ENCODE measurements at regions not wholly inside any gene's neighbourhood (a gene's known extent, or its start where the extent isn't known, plus 50 kb on each side); places are given as distances from the start of the nearest gene placed in this dataset.

DNA sequence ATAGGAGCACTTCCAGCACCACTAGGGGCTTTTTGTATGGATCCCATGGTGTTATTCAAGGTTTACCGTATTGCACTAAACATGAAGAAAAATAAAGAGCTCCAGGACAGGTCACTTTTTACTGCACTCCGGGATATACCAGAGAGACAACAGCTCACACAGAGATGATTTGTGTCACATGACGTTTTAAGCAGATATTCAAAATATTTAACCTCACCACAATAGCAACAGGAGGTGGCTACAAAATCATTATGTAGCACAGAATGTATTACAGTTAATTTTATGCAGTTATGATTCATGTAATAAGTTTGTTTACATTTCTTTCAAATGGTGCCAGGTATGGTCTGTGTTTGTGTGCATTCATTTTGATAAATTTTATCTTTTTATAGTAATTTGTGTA lies 100.6 kb downstream of the LUZP4 start:
- 16% methylated on average over 3 of the region's 3 CpGs for WGBS (ENCODE audit: insufficient coverage, insufficient replicate concordance, low lambda C conversion rate, missing lambda C conversion rate)
- no peak overlapping the region for H2AFZ ChIP-seq (ENCODE audit: control insufficient read depth, low read depth, low read length)
- H3K27ac ChIP-seq (ENCODE audit: control insufficient read depth, insufficient read depth) = no peak overlapping the region
- SMC1A ChIA-PET (ENCODE audit: uncharacterized antibody, unreplicated experiment) = no interaction called here
- H3K27me3 ChIP-seq (replicated peaks in 1 of 2; ENCODE audit: control insufficient read depth in 2 of 2, insufficient read depth in 2 of 2, low read length in 1 of 2) = no peaks in the 10 kb centered on the region
- intact Hi-C loops (cut with micrococcal nuclease; ENCODE audit: unreplicated experiment) (no loop called here), in situ Hi-C loops (cut with MboI) (no loop called here)
- RAD21 ChIA-PET (ENCODE audit: unreplicated experiment) = interaction anchor here (0.8 kb wide), 1 partner anchor 13 kb away, joined by 3 read pairs; no protein-coding TSS in a partner anchor
- CTCF ChIA-PET = interaction anchor here (0.6 to 1.1 kb wide), 2 partner anchors 114 to 252 kb away, joined by 3 to 4 read pairs; no protein-coding TSS in a partner anchor
- H3K4me1 ChIP-seq (ENCODE audit: control insufficient read depth, insufficient read depth, low read length) = no peaks in the 10 kb centered on the region
- FAIRE-seq (no peak), DNase-seq (ENCODE audit: low read depth, low spot score) (no peak), ATAC-seq (no peak)
- H3K9me3 ChIP-seq (replicated peaks; ENCODE audit: control insufficient read depth, insufficient read depth, low read length) = no peaks in the 10 kb centered on the region
- no peaks in the 10 kb centered on the region for H4K20me1 ChIP-seq (ENCODE audit: control insufficient read depth, insufficient read depth)
- TF ChIP-seq FOXM1 (IDR thresholded peaks at IDR 0.05; ENCODE audit: low read depth, low read length) (no peak), CHD2 (IDR thresholded peaks at IDR 0.05; ENCODE audit: borderline replicate concordance, low read depth, low read length) (no peak), HDAC2 (IDR thresholded peaks at IDR 0.05) (no peak), ZNF622 (IDR thresholded peaks at IDR 0.05) (no peak)
- TF ChIP-seq, protein P1, sequence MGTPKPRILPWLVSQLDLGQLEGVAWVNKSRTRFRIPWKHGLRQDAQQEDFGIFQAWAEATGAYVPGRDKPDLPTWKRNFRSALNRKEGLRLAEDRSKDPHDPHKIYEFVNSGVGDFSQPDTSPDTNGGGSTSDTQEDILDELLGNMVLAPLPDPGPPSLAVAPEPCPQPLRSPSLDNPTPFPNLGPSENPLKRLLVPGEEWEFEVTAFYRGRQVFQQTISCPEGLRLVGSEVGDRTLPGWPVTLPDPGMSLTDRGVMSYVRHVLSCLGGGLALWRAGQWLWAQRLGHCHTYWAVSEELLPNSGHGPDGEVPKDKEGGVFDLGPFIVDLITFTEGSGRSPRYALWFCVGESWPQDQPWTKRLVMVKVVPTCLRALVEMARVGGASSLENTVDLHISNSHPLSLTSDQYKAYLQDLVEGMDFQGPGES (IDR thresholded peaks at IDR 0.05) = no peak
- no peak overlapping the region for H3K4me2 ChIP-seq (ENCODE audit: control insufficient read depth, insufficient read depth)
- H3K4me3 ChIP-seq = no peak overlapping the region
- no peaks in the 10 kb centered on the region for H3K79me2 ChIP-seq (ENCODE audit: control insufficient read depth, insufficient read depth, low read length)
- H3K9ac ChIP-seq (ENCODE audit: control insufficient read depth, insufficient read depth, low read length) = no peak overlapping the region
- no TSS peak for BruUV-seq (replicated peaks)
- POLR2A ChIA-PET = no interaction called here
- no peaks in the 10 kb centered on the region for H3K36me3 ChIP-seq (ENCODE audit: control insufficient read depth in 2 of 2, insufficient read depth in 2 of 2, low read length in 1 of 2)

DNA sequence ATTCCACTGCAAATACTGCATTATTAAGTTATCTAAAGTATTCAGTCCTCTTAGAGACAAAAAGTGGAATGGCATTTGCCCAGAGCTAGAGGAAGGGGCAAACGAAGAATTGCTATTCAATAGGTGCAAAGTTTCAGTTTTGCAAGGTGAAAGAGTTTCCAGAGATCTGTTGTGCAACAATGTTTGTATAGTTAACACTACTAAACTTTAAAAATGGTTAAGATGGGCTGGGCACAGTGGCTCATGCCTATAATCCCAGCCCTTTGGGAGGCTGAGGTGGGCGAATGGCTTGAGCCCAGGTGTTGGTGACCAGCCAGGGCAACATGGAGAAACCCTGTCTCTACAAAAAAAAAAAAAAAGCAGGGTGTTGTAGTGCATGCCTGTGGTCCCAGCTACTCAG lies 102.5 kb downstream of the LUZP4 start:
- intact Hi-C loops (cut with micrococcal nuclease; ENCODE audit: unreplicated experiment) (no loop called here), in situ Hi-C loops (cut with MboI) (no loop called here)
- no peak for DNase-seq (ENCODE audit: low read depth, low spot score)
- no peak overlapping the region for H2AFZ ChIP-seq (ENCODE audit: control insufficient read depth, low read depth, low read length)
- H3K36me3 ChIP-seq (ENCODE audit: control insufficient read depth in 2 of 2, insufficient read depth in 2 of 2, low read length in 1 of 2) = no peaks in the 10 kb centered on the region
- 0% methylated on average over 2 of the region's 2 CpGs for WGBS (ENCODE audit: insufficient coverage, insufficient replicate concordance, low lambda C conversion rate, missing lambda C conversion rate)
- ChIA-PET SMC1A (ENCODE audit: uncharacterized antibody, unreplicated experiment) (no interaction called here), POLR2A (no interaction called here), CTCF (no interaction called here), RAD21 (ENCODE audit: unreplicated experiment) (no interaction called here)
- no peaks in the 10 kb centered on the region for H3K27me3 ChIP-seq (replicated peaks in 1 of 2; ENCODE audit: control insufficient read depth in 2 of 2, insufficient read depth in 2 of 2, low read length in 1 of 2)
- no peak overlapping the region for H3K9ac ChIP-seq (ENCODE audit: control insufficient read depth, insufficient read depth, low read length)
- no peak for ATAC-seq
- no peak for FAIRE-seq
- H3K4me2 ChIP-seq (ENCODE audit: control insufficient read depth, insufficient read depth) = no peak overlapping the region
- H3K4me3 ChIP-seq = no peak overlapping the region
- no peaks in the 10 kb centered on the region for H3K4me1 ChIP-seq (ENCODE audit: control insufficient read depth, insufficient read depth, low read length)
- H4K20me1 ChIP-seq (ENCODE audit: control insufficient read depth, insufficient read depth) = no peaks in the 10 kb centered on the region
- BruUV-seq (replicated peaks) = no TSS peak
- H3K79me2 ChIP-seq (ENCODE audit: control insufficient read depth, insufficient read depth, low read length) = no peaks in the 10 kb centered on the region
- no peaks in the 10 kb centered on the region for H3K9me3 ChIP-seq (replicated peaks; ENCODE audit: control insufficient read depth, insufficient read depth, low read length)
- H3K27ac ChIP-seq (ENCODE audit: control insufficient read depth, insufficient read depth) = no peak overlapping the region
- TF ChIP-seq TBL1XR1 (IDR thresholded peaks at IDR 0.05; ENCODE audit: low read depth, low read length) (no peak), STAT1 (conservative IDR thresholded peaks at IDR 0.05) (no peak), BRCA1 (IDR thresholded peaks at IDR 0.05; ENCODE audit: low read depth, low read length) (no peak), NR2C2 (IDR thresholded peaks at IDR 0.05; ENCODE audit: borderline replicate concordance, control insufficient read depth, insufficient read length, low read depth) (no peak), DPF2 (IDR thresholded peaks at IDR 0.05) (no peak), NFYB (IDR thresholded peaks at IDR 0.05; ENCODE audit: insufficient read depth, low read depth, low read length) (no peak), ZNF207 (IDR thresholded peaks at IDR 0.05; ENCODE audit: borderline replicate concordance) (no peak), HDGF (IDR thresholded peaks at IDR 0.05) (no peak), BMI1 (IDR thresholded peaks at IDR 0.05; ENCODE audit: borderline replicate concordance) (no peak), CREB1 (IDR thresholded peaks at IDR 0.05; ENCODE audit: low read depth) (no peak)
- TF ChIP-seq, protein P2, sequence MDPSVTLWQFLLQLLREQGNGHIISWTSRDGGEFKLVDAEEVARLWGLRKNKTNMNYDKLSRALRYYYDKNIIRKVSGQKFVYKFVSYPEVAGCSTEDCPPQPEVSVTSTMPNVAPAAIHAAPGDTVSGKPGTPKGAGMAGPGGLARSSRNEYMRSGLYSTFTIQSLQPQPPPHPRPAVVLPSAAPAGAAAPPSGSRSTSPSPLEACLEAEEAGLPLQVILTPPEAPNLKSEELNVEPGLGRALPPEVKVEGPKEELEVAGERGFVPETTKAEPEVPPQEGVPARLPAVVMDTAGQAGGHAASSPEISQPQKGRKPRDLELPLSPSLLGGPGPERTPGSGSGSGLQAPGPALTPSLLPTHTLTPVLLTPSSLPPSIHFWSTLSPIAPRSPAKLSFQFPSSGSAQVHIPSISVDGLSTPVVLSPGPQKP (IDR thresholded peaks at IDR 0.05; ENCODE audit: low read depth, low read length) = no peak
- TF ChIP-seq, protein P3, sequence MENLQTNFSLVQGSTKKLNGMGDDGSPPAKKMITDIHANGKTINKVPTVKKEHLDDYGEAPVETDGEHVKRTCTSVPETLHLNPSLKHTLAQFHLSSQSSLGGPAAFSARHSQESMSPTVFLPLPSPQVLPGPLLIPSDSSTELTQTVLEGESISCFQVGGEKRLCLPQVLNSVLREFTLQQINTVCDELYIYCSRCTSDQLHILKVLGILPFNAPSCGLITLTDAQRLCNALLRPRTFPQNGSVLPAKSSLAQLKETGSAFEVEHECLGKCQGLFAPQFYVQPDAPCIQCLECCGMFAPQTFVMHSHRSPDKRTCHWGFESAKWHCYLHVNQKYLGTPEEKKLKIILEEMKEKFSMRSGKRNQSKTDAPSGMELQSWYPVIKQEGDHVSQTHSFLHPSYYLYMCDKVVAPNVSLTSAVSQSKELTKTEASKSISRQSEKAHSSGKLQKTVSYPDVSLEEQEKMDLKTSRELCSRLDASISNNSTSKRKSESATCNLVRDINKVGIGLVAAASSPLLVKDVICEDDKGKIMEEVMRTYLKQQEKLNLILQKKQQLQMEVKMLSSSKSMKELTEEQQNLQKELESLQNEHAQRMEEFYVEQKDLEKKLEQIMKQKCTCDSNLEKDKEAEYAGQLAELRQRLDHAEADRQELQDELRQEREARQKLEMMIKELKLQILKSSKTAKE (IDR thresholded peaks at IDR 0.05; ENCODE audit: low read depth, poor library complexity, severe bottlenecking) = no peak
